Kidney (tissue), 13 donors: ENCODE measurements at regions not wholly inside any gene's neighbourhood (a gene's known extent, or its start where the extent isn't known, plus 50 kb on each side); places are given as distances from the start of the nearest gene placed in this dataset.

Source experiments
- DNase-seq, 5 donors: peaks; one replicate each; pipeline ENCODE4 v3.0.0-alpha.2; 2013 to 2020
- FAIRE-seq: peaks from 2 replicates; lab custom pipeline; 2012; peaks lifted over from hg19 to GRCh38; lab: Jason Lieb, UNC
- H3K27ac ChIP-seq, 2 donors: one replicate each; pipeline ENCODE4 v1.7.0; 2013; ENCODE audit warnings: low read depth in 2 of 2, low read length in 2 of 2, inconsistent platforms in 1 of 2
- H3K27me3 ChIP-seq: one replicate; pipeline ENCODE4 v1.7.1; 2013; ENCODE audit warnings: low read length, inconsistent platforms; ENCODE audit not compliant: control insufficient read depth, insufficient read depth
- H3K36me3 ChIP-seq, 3 donors: one replicate each; pipeline versions ENCODE4 v1.7.0 to v1.7.1; 2013; ENCODE audit warnings: low read length in 3 of 3, control low read depth in 1 of 3, inconsistent platforms in 1 of 3; ENCODE audit not compliant: insufficient read depth in 3 of 3, control insufficient read depth in 2 of 3
- H3K4me1 ChIP-seq, 3 donors: one replicate each; pipeline versions ENCODE4 v1.7.0 to v1.7.1; 2013; ENCODE audit warnings: low read length in 3 of 3, inconsistent platforms in 1 of 3, low read depth in 1 of 3; ENCODE audit not compliant: control insufficient read depth in 2 of 3, insufficient read depth in 2 of 3
- H3K4me3 ChIP-seq, 3 donors: one replicate each; pipeline versions ENCODE4 v1.7.0 to v1.8.1; 2013; ENCODE audit warnings: low read length in 3 of 3, control low read depth in 1 of 3, inconsistent platforms in 1 of 3
- H3K9ac ChIP-seq, 3 donors: one replicate each; pipeline versions ENCODE4 v1.7.0 to v1.7.1; 2013; ENCODE audit warnings: low read length in 3 of 3, control low read depth in 1 of 3, inconsistent platforms in 1 of 3
- H3K9me3 ChIP-seq, 3 donors: one replicate each; pipeline versions ENCODE4 v1.7.0 to v1.7.1; 2013; ENCODE audit warnings: low read length in 3 of 3, control low read depth in 1 of 3, inconsistent platforms in 1 of 3; ENCODE audit not compliant: control insufficient read depth in 2 of 3, insufficient read depth in 1 of 3
- CTCF ChIP-seq: IDR thresholded peaks from 3 replicates; pipeline ENCODE4 v1.5.1; 2012; ENCODE audit warnings: mild to moderate bottlenecking, moderate library complexity, borderline replicate concordance; ENCODE audit not compliant: insufficient read depth; ENCODE audit errors: extremely low read depth
- intact Hi-C: fragments of 100-400 bp; cut with DNase I; formaldehyde crosslinking; loops from one replicate; pipeline ENCODE4 v1.11.1; 2022
- donor health status: control.
- donor health status: control.
- donor health status: control.
- donor health status: control.
- donor health status: control.
- donor health status: DM: yes; HTN: yes; CAD: no.
- donor health status: Normal renal cell carcinoma (clear cell type).

- Histone ChIP-seq H3K4me1 (peaks cover 0 to 6% (median 4%) of the 10 kb centered on the region in 3 donors), H3K36me3 (no peaks in the 10 kb centered on the region), H3K9ac (no peak overlapping the region), H3K27me3 (no peaks in the 10 kb centered on the region), H3K27ac (no peak overlapping the region), H3K4me3 (no peak overlapping the region), H3K9me3 (no peaks in the 10 kb centered on the region)
- peak in 3 of 5 donors; percentile 41 to 66 (median 60) for DNase-seq
- no peak for TF ChIP-seq CTCF
- FAIRE-seq, result no peak
- intact Hi-C loops, result no loop called here
These were observed 236.2 kb upstream of the PITRM1 start for GRCh38 chr10:3408603-3409365.

- H3K9ac ChIP-seq, result no peak overlapping the region
- no peak for TF ChIP-seq CTCF
- no peaks in the 10 kb centered on the region for H3K27me3 ChIP-seq
- H3K4me1 ChIP-seq, result peaks cover 0 to 6% (median 4%) of the 10 kb centered on the region in 3 donors
- no peaks in the 10 kb centered on the region for H3K36me3 ChIP-seq
- peak in 1 of 5 donors; percentile 41 for DNase-seq
- H3K27ac ChIP-seq, result no peak overlapping the region
- intact Hi-C loops, result no loop called here
- no peaks in the 10 kb centered on the region for H3K9me3 ChIP-seq
- no peak overlapping the region for H3K4me3 ChIP-seq
- no peak for FAIRE-seq
These were observed 234.6 kb upstream of the PITRM1 start for GRCh38 chr10:3407208-3407607.

GRCh38 chr10:3406556-3406955, 234.0 kb upstream of the PITRM1 start:
- no peak overlapping the region for H3K4me3 ChIP-seq
- TF ChIP-seq CTCF, result no peak
- DNase-seq, result no peak
- intact Hi-C loops, result no loop called here
- H3K4me1 ChIP-seq, result peaks cover 0 to 6% (median 4%) of the 10 kb centered on the region in 3 donors
- no peaks in the 10 kb centered on the region for H3K9me3 ChIP-seq
- H3K27ac ChIP-seq, result no peak overlapping the region
- no peaks in the 10 kb centered on the region for H3K27me3 ChIP-seq
- no peak for FAIRE-seq
- no peaks in the 10 kb centered on the region for H3K36me3 ChIP-seq
- H3K9ac ChIP-seq, result no peak overlapping the region
